ENCODE measurements at regions not wholly inside any gene's neighbourhood (a gene's known extent, or its start where the extent isn't known, plus 50 kb on each side); places are given as distances from the start of the nearest gene placed in this dataset.

DNA sequence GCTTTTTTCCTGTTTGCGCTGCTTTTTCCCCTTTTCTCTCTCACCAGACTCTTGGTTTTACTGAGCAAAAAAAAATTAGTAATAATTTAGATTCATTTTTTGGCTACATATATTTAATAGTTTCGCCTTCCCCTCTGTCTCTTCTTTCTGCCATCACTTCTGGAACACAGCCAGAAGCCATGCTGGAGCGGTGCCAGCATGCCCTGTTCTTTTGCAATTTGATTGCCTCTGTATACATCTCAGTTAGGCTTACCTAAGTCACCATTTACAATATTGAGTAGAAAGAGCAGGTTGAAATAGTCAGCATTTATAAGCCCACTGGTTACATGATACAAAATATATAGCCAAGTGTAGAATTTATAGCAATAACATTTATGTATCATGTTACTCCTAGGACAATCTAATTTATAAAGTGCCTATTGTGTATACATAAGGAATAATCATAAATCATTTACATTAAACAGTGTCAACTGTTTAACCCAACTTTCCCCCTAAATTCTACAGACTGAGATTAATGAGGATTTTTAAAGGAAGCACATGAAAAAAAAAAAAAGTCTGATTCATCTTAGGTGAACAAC is 413.8 kb upstream of the SOX5 start:
- TF ChIP-seq TCF12 (IDR thresholded peaks at IDR 0.05; ENCODE audit: low read depth): no peak
- TF ChIP-seq ZBTB7A (IDR thresholded peaks at IDR 0.05; ENCODE audit: low read depth): no peak
- TF ChIP-seq CREB1 (IDR thresholded peaks at IDR 0.05; ENCODE audit: low read depth): no peak
- peak; percentile 67 for TF ChIP-seq NFIC (IDR thresholded peaks at IDR 0.05)
- TF ChIP-seq, protein P1, sequence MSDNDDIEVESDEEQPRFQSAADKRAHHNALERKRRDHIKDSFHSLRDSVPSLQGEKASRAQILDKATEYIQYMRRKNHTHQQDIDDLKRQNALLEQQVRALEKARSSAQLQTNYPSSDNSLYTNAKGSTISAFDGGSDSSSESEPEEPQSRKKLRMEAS (IDR thresholded peaks at IDR 0.05): no peak
- TF ChIP-seq TAF1 (IDR thresholded peaks at IDR 0.05; ENCODE audit: low read depth): no peak

DNA sequence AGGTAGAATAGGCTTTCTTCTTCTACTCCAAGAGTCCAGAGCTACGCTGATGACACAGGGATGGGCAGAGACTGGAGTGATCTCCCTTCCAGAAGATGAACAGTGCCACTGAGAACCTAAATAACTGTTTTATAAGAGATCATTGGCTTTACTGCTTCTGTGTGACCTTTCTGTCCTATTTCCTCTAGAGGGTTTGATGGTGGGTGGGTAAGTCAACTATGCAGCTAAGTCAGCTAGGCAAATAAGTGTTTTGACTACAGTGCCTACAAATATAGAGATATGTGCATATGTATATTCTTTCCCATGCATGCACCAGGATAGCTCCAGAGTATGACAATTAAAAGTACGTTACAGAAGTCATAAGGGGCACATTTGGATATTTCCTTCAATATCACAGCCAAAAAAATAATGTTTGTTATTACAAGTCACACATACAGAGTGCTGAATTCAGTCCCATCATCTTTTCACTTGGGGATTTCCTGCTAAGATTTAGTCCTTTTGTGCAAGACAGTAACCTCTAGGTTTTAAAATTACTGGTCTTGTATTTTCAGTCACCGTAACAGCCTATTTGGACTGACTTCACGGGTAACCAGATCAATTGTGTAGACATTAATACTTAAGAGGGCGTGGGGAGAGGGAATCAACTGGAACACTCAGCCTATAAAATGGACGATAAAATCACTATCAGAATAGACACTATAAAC is 412.6 kb upstream of the SOX5 start:
- TF ChIP-seq RAD21 (IDR thresholded peaks at IDR 0.05; ENCODE audit: low read depth): no peak
- no peak for TF ChIP-seq YY1 (IDR thresholded peaks at IDR 0.05; ENCODE audit: low read depth)
- TF ChIP-seq NFIC (IDR thresholded peaks at IDR 0.05): no peak
- no peak for TF ChIP-seq CEBPB (IDR thresholded peaks at IDR 0.05)
- TF ChIP-seq, protein P2, sequence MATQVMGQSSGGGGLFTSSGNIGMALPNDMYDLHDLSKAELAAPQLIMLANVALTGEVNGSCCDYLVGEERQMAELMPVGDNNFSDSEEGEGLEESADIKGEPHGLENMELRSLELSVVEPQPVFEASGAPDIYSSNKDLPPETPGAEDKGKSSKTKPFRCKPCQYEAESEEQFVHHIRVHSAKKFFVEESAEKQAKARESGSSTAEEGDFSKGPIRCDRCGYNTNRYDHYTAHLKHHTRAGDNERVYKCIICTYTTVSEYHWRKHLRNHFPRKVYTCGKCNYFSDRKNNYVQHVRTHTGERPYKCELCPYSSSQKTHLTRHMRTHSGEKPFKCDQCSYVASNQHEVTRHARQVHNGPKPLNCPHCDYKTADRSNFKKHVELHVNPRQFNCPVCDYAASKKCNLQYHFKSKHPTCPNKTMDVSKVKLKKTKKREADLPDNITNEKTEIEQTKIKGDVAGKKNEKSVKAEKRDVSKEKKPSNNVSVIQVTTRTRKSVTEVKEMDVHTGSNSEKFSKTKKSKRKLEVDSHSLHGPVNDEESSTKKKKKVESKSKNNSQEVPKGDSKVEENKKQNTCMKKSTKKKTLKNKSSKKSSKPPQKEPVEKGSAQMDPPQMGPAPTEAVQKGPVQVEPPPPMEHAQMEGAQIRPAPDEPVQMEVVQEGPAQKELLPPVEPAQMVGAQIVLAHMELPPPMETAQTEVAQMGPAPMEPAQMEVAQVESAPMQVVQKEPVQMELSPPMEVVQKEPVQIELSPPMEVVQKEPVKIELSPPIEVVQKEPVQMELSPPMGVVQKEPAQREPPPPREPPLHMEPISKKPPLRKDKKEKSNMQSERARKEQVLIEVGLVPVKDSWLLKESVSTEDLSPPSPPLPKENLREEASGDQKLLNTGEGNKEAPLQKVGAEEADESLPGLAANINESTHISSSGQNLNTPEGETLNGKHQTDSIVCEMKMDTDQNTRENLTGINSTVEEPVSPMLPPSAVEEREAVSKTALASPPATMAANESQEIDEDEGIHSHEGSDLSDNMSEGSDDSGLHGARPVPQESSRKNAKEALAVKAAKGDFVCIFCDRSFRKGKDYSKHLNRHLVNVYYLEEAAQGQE (IDR thresholded peaks at IDR 0.05; ENCODE audit: low read depth): no peak
- no peak for TF ChIP-seq ZBTB7A (IDR thresholded peaks at IDR 0.05; ENCODE audit: low read depth)
- TF ChIP-seq CREB1 (IDR thresholded peaks at IDR 0.05; ENCODE audit: low read depth): no peak
- no peak for TF ChIP-seq TEAD4 (IDR thresholded peaks at IDR 0.05)
- no peak for TF ChIP-seq EGR1 (IDR thresholded peaks at IDR 0.05)
- TF ChIP-seq, protein P3, sequence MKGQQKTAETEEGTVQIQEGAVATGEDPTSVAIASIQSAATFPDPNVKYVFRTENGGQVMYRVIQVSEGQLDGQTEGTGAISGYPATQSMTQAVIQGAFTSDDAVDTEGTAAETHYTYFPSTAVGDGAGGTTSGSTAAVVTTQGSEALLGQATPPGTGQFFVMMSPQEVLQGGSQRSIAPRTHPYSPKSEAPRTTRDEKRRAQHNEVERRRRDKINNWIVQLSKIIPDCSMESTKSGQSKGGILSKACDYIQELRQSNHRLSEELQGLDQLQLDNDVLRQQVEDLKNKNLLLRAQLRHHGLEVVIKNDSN (IDR thresholded peaks at IDR 0.05): no peak

DNA sequence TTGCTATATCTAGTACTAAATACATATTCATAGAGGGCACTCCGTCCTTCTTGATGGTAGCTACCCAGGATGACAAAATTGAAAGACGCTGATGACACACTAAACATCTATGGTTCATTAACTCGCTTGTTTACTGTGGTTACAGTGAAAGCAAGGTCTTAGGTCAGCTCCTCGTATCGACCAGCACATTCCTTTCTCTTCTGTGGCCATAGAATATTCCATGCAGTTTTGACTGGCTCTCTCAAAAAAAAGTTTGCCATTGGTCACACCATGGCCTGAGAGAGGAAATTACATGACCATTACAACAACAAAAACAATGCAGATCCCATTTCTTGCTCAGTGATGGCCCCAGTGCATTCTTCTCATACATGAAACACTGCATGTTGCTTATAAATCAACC is 411.4 kb upstream of the SOX5 start:
- TF ChIP-seq TCF12 (IDR thresholded peaks at IDR 0.05; ENCODE audit: low read depth) (no peak), ZBTB7A (IDR thresholded peaks at IDR 0.05; ENCODE audit: low read depth) (no peak), TAF1 (IDR thresholded peaks at IDR 0.05; ENCODE audit: low read depth) (no peak), CEBPB (IDR thresholded peaks at IDR 0.05) (no peak)
- TF ChIP-seq, protein P2 (IDR thresholded peaks at IDR 0.05; ENCODE audit: low read depth): no peak

DNA sequence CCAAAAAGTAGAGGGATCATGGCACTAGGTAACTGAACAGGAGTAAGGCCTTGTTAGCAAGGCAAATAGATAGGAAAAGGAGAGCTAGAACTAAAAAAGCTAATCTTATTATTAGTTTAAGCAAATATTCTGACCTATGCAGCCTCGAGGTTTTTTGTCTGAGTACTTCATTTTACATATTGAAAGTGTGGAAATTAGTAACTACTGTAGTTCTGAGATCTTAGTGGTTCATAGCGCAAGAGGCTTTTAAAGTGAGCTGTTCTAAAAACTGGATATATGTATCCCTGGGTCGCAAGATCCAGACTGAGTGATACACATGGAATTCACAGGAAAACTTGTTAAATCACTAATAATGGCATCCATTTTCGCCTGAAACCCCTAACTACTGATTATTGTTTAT is 411.0 kb upstream of the SOX5 start:
- no peak for TF ChIP-seq FOXM1 (IDR thresholded peaks at IDR 0.05; ENCODE audit: borderline replicate concordance, low read depth)
- no peak for TF ChIP-seq EGR1 (IDR thresholded peaks at IDR 0.05)
- no peak for TF ChIP-seq CREB1 (IDR thresholded peaks at IDR 0.05; ENCODE audit: low read depth)
- no peak for TF ChIP-seq YY1 (IDR thresholded peaks at IDR 0.05; ENCODE audit: low read depth)
- TF ChIP-seq NFIC (IDR thresholded peaks at IDR 0.05): no peak
- TF ChIP-seq TCF12 (IDR thresholded peaks at IDR 0.05; ENCODE audit: low read depth): no peak
- TF ChIP-seq TEAD4 (IDR thresholded peaks at IDR 0.05): no peak
- TF ChIP-seq CEBPB (IDR thresholded peaks at IDR 0.05): no peak

DNA sequence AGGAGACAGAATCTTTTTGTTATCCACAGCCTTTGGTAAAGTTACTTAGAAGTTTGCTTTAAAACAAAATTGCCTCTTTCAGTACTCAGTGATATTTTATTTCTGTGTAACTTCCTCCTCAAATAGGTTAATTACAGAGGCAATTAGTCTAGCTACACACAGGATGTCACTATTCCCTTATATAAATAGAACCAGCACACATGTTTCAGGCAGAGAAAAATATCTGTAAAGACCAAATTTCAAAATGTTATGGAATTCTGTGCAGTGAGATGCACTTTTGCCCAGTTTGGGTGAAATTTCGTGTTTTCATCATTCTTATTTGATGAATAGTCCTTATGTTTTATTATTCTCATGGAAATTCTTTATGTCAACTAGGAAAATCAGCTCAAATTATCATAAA is 410.6 kb upstream of the SOX5 start:
- TF ChIP-seq ZBTB7A (IDR thresholded peaks at IDR 0.05; ENCODE audit: low read depth) (no peak), EP300 (IDR thresholded peaks at IDR 0.05; ENCODE audit: borderline replicate concordance) (no peak), TAF1 (IDR thresholded peaks at IDR 0.05; ENCODE audit: low read depth) (no peak), RAD21 (IDR thresholded peaks at IDR 0.05; ENCODE audit: low read depth) (no peak), FOXM1 (IDR thresholded peaks at IDR 0.05; ENCODE audit: borderline replicate concordance, low read depth) (no peak), CREB1 (IDR thresholded peaks at IDR 0.05; ENCODE audit: low read depth) (no peak), CEBPB (IDR thresholded peaks at IDR 0.05) (no peak), EGR1 (IDR thresholded peaks at IDR 0.05) (no peak)
- TF ChIP-seq, protein P2 (IDR thresholded peaks at IDR 0.05; ENCODE audit: low read depth): no peak
- TF ChIP-seq, protein P1 (IDR thresholded peaks at IDR 0.05): no peak

Measured in Ishikawa (cell line).